ENCODE measurements at regions not wholly inside any gene's neighbourhood (a gene's known extent, or its start where the extent isn't known, plus 50 kb on each side); places are given as distances from the start of the nearest gene placed in this dataset.
"Not testable (repeated sequence)": the region's sequence is repeated elsewhere in the genome, so short reads cannot be mapped to it uniquely, and the experiment has no call there.

DNA sequence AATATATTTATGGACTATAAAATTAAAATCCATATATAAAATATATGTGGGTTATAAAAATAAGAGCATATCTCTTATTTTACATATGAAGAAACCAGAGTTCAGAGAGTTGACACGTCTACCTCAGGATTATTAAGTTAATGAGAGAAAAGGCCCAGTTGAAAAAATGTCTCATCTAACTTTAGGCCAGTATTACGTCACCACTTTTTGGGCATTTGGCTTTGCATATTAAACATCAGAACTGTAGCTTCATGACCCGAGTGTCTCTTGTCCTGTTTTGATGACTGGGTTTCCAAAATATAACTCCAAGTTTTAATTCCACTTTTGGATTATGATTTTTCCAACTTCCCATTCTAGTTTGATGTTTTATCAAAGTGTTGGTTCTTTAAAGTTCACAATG is 1026.1 kb downstream of the SLC6A15 start:
- Histone ChIP-seq H3K4me1 (ENCODE audit: control insufficient read depth in 2 of 2, insufficient read depth in 2 of 2, low read length in 2 of 2) (no peaks in the 10 kb centered on the region), H3K9ac (ENCODE audit: low read length) (no peak overlapping the region), H3K4me3 (ENCODE audit: control extremely low read depth in 1 of 5, extremely low read depth in 1 of 5, insufficient read depth in 1 of 5, low read depth in 2 of 5, low read length in 4 of 5) (no peak overlapping the region), H2AFZ (ENCODE audit: insufficient read depth, low read depth, low read length, poor library complexity, severe bottlenecking) (no peak overlapping the region), H3K79me2 (ENCODE audit: control insufficient read depth, insufficient read depth, low read length) (no peaks in the 10 kb centered on the region), H3K9me3 (ENCODE audit: control extremely low read depth in 1 of 3, control insufficient read depth in 2 of 3, insufficient read depth in 1 of 3, low read length in 2 of 3) (peaks cover 0 to 2% (median 0%) of the 10 kb centered on the region in 3 donors), H3K4me2 (replicated peaks; ENCODE audit: low read depth, low read length, poor library complexity, severe bottlenecking) (no peak overlapping the region), H4K20me1 (ENCODE audit: control insufficient read depth, insufficient read depth, low read length, poor library complexity, severe bottlenecking) (no peaks in the 10 kb centered on the region), H3K36me3 (replicated peaks in 1 of 2; ENCODE audit: control extremely low read depth in 1 of 2, control insufficient read depth in 1 of 2, extremely low read depth in 1 of 2, insufficient read depth in 2 of 2, low read length in 1 of 2) (no peaks in the 10 kb centered on the region), H3K27ac (ENCODE audit: low read length in 2 of 2) (no peak overlapping the region), H3K27me3 (replicated peaks in 1 of 4; ENCODE audit: control extremely low read depth in 1 of 4, control insufficient read depth in 3 of 4, insufficient read depth in 4 of 4, low read length in 3 of 4) (no peaks in the 10 kb centered on the region)
- Mint-ChIP-seq H3K4me3 (no peak overlapping the region), H3K27ac (no peak overlapping the region), H3K27me3 (no peaks in the 10 kb centered on the region), H3K9me3 (ENCODE audit: insufficient read depth) (peaks cover 3% of the 10 kb centered on the region), H3K4me1 (no peaks in the 10 kb centered on the region)
- TF ChIP-seq, protein P1, sequence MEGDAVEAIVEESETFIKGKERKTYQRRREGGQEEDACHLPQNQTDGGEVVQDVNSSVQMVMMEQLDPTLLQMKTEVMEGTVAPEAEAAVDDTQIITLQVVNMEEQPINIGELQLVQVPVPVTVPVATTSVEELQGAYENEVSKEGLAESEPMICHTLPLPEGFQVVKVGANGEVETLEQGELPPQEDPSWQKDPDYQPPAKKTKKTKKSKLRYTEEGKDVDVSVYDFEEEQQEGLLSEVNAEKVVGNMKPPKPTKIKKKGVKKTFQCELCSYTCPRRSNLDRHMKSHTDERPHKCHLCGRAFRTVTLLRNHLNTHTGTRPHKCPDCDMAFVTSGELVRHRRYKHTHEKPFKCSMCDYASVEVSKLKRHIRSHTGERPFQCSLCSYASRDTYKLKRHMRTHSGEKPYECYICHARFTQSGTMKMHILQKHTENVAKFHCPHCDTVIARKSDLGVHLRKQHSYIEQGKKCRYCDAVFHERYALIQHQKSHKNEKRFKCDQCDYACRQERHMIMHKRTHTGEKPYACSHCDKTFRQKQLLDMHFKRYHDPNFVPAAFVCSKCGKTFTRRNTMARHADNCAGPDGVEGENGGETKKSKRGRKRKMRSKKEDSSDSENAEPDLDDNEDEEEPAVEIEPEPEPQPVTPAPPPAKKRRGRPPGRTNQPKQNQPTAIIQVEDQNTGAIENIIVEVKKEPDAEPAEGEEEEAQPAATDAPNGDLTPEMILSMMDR (IDR thresholded peaks at IDR 0.05), result no peak
- TF ChIP-seq EZH2 (IDR thresholded peaks at IDR 0.05; ENCODE audit: borderline replicate concordance, insufficient read depth, low read depth, low read length, poor library complexity, severe bottlenecking), result no peak
- 80% methylated on average over 1 of the region's 3 CpGs for WGBS (ENCODE audit: insufficient coverage)
- CTCF ChIA-PET, result no interaction called here
- POLR2A ChIA-PET, result no interaction called here
- intact Hi-C loops (cut with micrococcal nuclease), result no loop called here
- DNase-seq, result no peak
- ATAC-seq (ENCODE audit: low read depth), result no peak

- H3K9ac ChIP-seq (ENCODE audit: low read length); H3K4me3 ChIP-seq (ENCODE audit: control extremely low read depth in 1 of 5, extremely low read depth in 1 of 5, insufficient read depth in 1 of 5, low read depth in 2 of 5, low read length in 4 of 5); ATAC-seq (ENCODE audit: low read depth); H3K9me3 Mint-ChIP-seq (ENCODE audit: insufficient read depth); H3K9me3 ChIP-seq (ENCODE audit: control extremely low read depth in 1 of 3, control insufficient read depth in 2 of 3, insufficient read depth in 1 of 3, low read length in 2 of 3); H3K4me1 ChIP-seq (ENCODE audit: control insufficient read depth in 2 of 2, insufficient read depth in 2 of 2, low read length in 2 of 2); H3K4me1 Mint-ChIP-seq; H3K27ac Mint-ChIP-seq; H3K4me2 ChIP-seq (replicated peaks; ENCODE audit: low read depth, low read length, poor library complexity, severe bottlenecking); H3K36me3 ChIP-seq (replicated peaks in 1 of 2; ENCODE audit: control extremely low read depth in 1 of 2, control insufficient read depth in 1 of 2, extremely low read depth in 1 of 2, insufficient read depth in 2 of 2, low read length in 1 of 2); H4K20me1 ChIP-seq (ENCODE audit: control insufficient read depth, insufficient read depth, low read length, poor library complexity, severe bottlenecking); CTCF ChIA-PET; H3K79me2 ChIP-seq (ENCODE audit: control insufficient read depth, insufficient read depth, low read length); DNase-seq; POLR2A ChIA-PET; H3K4me3 Mint-ChIP-seq; intact Hi-C loops (cut with micrococcal nuclease); H3K27me3 Mint-ChIP-seq; H3K27me3 ChIP-seq (replicated peaks in 1 of 4; ENCODE audit: control extremely low read depth in 1 of 4, control insufficient read depth in 3 of 4, insufficient read depth in 4 of 4, low read length in 3 of 4); H2AFZ ChIP-seq (ENCODE audit: insufficient read depth, low read depth, low read length, poor library complexity, severe bottlenecking); H3K27ac ChIP-seq (ENCODE audit: low read length in 2 of 2): not testable (repeated sequence)
- WGBS (ENCODE audit: insufficient coverage), result 98% methylated on average over 15 of the region's 20 CpGs
Measured at GRCh38 chr12:83870921-83871599, 1041.5 kb downstream of the SLC6A15 start.

Measured in B cell (primary cell).